Heart right ventricle (tissue), 16 donors: ENCODE measurements at regions not wholly inside any gene's neighbourhood (a gene's known extent, or its start where the extent isn't known, plus 50 kb on each side); places are given as distances from the start of the nearest gene placed in this dataset.
A peak's percentile ranks its signal among the peaks of the same experiment; 100 is the strongest.

Experiments used
- ATAC-seq, 8 donors: fragments of 200-7000 bp; cut with Tn5 transposase; one replicate each; pipeline ENCODE4 v1.9.1; 2020; ENCODE audit warnings: mild to moderate bottlenecking in 8 of 8, moderate library complexity in 8 of 8, moderate number of reproducible peaks in 1 of 8
- DNase-seq, 2 donors: peaks; one replicate each; pipeline ENCODE4 v3.0.0-alpha.2; 2020
- H3K27ac ChIP-seq, 10 donors: fragments of 200-600 bp; sonication (generic) in 2 of 10; one replicate each; pipeline versions ENCODE4 v1.5.0 to v1.8.0; 2020 to 2022; ENCODE audit warnings: mild to moderate bottlenecking in 3 of 10
- H3K27me3 ChIP-seq, 7 donors: fragments of 200-600 bp; one replicate each; pipeline ENCODE4 v1.8.0; 2021 to 2022; ENCODE audit warnings: mild to moderate bottlenecking in 2 of 7
- H3K36me3 ChIP-seq, 9 donors: fragments of 200-600 bp; sonication (generic) in 1 of 9; one replicate each; pipeline versions ENCODE4 v1.5.0 to v1.8.0; 2020 to 2022; ENCODE audit warnings: mild to moderate bottlenecking in 2 of 9
- H3K4me1 ChIP-seq, 9 donors: fragments of 200-600 bp; sonication (generic) in 1 of 9; one replicate each; pipeline versions ENCODE4 v1.5.0 to v1.8.0; 2020 to 2022; ENCODE audit warnings: mild to moderate bottlenecking in 4 of 9
- H3K4me3 ChIP-seq, 10 donors: fragments of 200-600 bp; sonication (generic) in 2 of 10; one replicate each; pipeline versions ENCODE4 v1.5.0 to v1.8.0; 2020 to 2022; ENCODE audit warnings: mild to moderate bottlenecking in 7 of 10, moderate library complexity in 2 of 10
- H3K9me3 ChIP-seq, 11 donors: fragments of 200-600 bp in 10 of 11; sonication (generic) in 2 of 11; one replicate each; pipeline versions ENCODE4 v1.5.0 to v1.8.0; 2013 to 2022; ENCODE audit warnings: mild to moderate bottlenecking in 2 of 11, control low read depth in 1 of 11, moderate library complexity in 1 of 11
- CTCF ChIP-seq, 9 donors: fragments of 200-600 bp; sonication (generic) in 2 of 9; IDR thresholded peaks; one replicate each; pipeline versions ENCODE4 v1.5.0 to v1.8.0; 2021 to 2022; ENCODE audit warnings: antibody characterized with exemption in 9 of 9, mild to moderate bottlenecking in 5 of 9, moderate library complexity in 1 of 9
- WGBS, 2 donors: extraction: QIAGEN DNeasy Blood & Tissue Kit; methylation state at CpG; one replicate each; pipeline ENCODE4 v1.1.7; 2013; ENCODE audit warnings: inconsistent platforms in 1 of 2; 5-methylcytosine and 5-hydroxymethylcytosine counted together
- intact Hi-C, 10 donors: fragments of 100-400 bp; cut with DNase I; formaldehyde crosslinking; loops; one replicate each; pipeline versions ENCODE4 v1.11.1 to v1.14.2; 2022
- donor health status: Arrhythmogenic right ventricular cardiomyopathy.
- donor health status: ischemic (EF 13 %, LVEDD 7.1; RV severe dilation, severe dysfunction).
- donor health status: healthy with polysubstance abuse.
- donor health status: DM: no; HTN: yes; CAD: no.
- donor health status: DM: no; HTN: no; CAD: no.
- donor health status: ischemic (EF 25% LVEDD 6.9; RV normal size, moderate dysfunction).
- donor health status: ischemic (EF 25% LVEDD 5.7; RV mildly dilated, moderate dysfunction).
- donor health status: healthy.
- donor health status: DM: yes; HTN: yes; CAD: no.
- donor health status: Ischemic cardiomyopathy.
- donor health status: ischemic (EF 35%, LVEDD 5.7; RV mildly dilated, moderate dysfunction).
- donor health status: nonischemic (EF 11% LVEDD 7.7; RV severe dilation, severe dysfunction).
- donor health status: DM: yes; HTN: yes; CAD: no.
- donor health status: PGD.
- donor health status: ischemic (EF 29% LVEDD 5.4; RV normal size, mild dysfunction).
- donor health status: nonischemic (EF 23%, LVEDD 6.1; RV moderate dilation, normal function).

GRCh38 chr3:23750573-23751210 lies 55.1 kb upstream of the UBE2E1 start:
- no peaks in the 10 kb centered on the region for H3K27me3 ChIP-seq
- H3K4me1 ChIP-seq = peaks cover 0 to 51% (median 22%) of the 10 kb centered on the region in 9 donors
- H3K36me3 ChIP-seq = no peaks in the 10 kb centered on the region
- WGBS, 2 donors = 55 to 65% methylated on average over 11 of the region's 11 CpGs
- intact Hi-C loops = no loop called here
- ATAC-seq = peak in 4 of 8 donors; percentile 14 to 38 (median 24)
- no peaks in the 10 kb centered on the region for H3K9me3 ChIP-seq
- TF ChIP-seq CTCF (IDR thresholded peaks at IDR 0.05) = no peak
- H3K27ac ChIP-seq = no peak overlapping the region
- no peak overlapping the region for H3K4me3 ChIP-seq
- DNase-seq = no peak

- Histone ChIP-seq H3K4me1 (peaks cover 0 to 48% (median 22%) of the 10 kb centered on the region in 9 donors), H3K9me3 (no peaks in the 10 kb centered on the region), H3K36me3 (no peaks in the 10 kb centered on the region), H3K4me3 (no peak overlapping the region), H3K27ac (no peak overlapping the region), H3K27me3 (no peaks in the 10 kb centered on the region)
- intact Hi-C loops = no loop called here
- WGBS, 2 donors = 47 to 48% methylated on average over 7 of the region's 7 CpGs
- ATAC-seq = peak in 7 of 8 donors; percentile 48 to 83 (median 58)
- peak in 1 of 2 donors; percentile 32 for DNase-seq
- no peak for TF ChIP-seq CTCF (IDR thresholded peaks at IDR 0.05)
These were observed 54.5 kb upstream of the UBE2E1 start for GRCh38 chr3:23751212-23751723.

- intact Hi-C loops = no loop called here
- no peak for TF ChIP-seq CTCF (IDR thresholded peaks at IDR 0.05)
- ATAC-seq (no peak), DNase-seq (no peak)
- Histone ChIP-seq H3K36me3 (no peaks in the 10 kb centered on the region), H3K4me1 (peaks cover 0 to 39% (median 22%) of the 10 kb centered on the region in 9 donors), H3K9me3 (no peaks in the 10 kb centered on the region), H3K4me3 (no peak overlapping the region), H3K27me3 (no peaks in the 10 kb centered on the region), H3K27ac (no peak overlapping the region)
- 75 to 80% methylated on average over 3 of the region's 3 CpGs for WGBS, 2 donors
These were observed 53.6 kb upstream of the UBE2E1 start for GRCh38 chr3:23752126-23752525.

- 85 to 89% methylated on average over 4 of the region's 4 CpGs for WGBS, 2 donors
- intact Hi-C loops = no loop called here
- Histone ChIP-seq H3K36me3 (no peaks in the 10 kb centered on the region), H3K9me3 (no peaks in the 10 kb centered on the region), H3K4me3 (no peak overlapping the region), H3K4me1 (peaks cover 0 to 20% (median 16%) of the 10 kb centered on the region in 9 donors), H3K27me3 (no peaks in the 10 kb centered on the region), H3K27ac (no peak overlapping the region)
- TF ChIP-seq CTCF (IDR thresholded peaks at IDR 0.05) = no peak
- no peak for ATAC-seq
- DNase-seq = no peak
These were observed 51.5 kb upstream of the UBE2E1 start for GRCh38 chr3:23754215-23754614.
